ENCODE measurements at regions not wholly inside any gene's neighbourhood (a gene's known extent, or its start where the extent isn't known, plus 50 kb on each side); places are given as distances from the start of the nearest gene placed in this dataset.

DNA sequence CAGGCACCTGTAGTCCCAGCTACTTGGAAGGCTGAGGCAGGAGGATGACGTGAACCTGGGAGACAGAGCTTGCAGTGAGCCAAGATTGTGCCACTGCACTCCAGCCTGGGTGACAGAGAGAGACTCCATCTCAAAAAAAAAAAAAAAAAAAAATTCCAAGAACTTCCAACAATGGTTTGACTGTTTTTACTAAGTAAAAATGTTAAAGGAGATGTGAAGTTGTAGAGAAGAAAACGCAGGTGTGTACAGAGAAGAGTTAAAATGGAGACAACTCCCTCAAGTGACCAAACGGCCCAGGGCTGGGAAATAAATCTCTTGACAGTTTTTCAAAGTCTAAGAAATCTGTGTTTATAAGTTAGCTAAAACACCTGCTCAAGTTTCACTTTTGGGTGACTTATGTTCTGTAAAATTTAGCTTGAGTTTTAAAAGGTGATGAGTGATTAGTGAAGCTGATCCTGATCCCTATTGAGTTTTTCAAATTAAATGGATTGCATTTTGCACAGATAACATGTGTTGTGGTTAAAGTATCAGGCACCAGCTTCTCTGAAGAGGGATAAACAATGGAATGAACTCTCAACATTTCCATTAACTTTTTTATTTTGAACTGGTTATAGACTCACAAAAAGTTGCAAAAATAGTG lies 255.2 kb upstream of the CD180 start:
- POLR2A ChIA-PET: no interaction called here
- DNase-seq (ENCODE audit: extremely low spot score): no peak
- CTCF ChIA-PET: interaction anchor here (0.8 kb wide), 1 partner anchor 13 kb away, joined by 3 read pairs; no protein-coding TSS in a partner anchor
- TF ChIP-seq, protein P1, sequence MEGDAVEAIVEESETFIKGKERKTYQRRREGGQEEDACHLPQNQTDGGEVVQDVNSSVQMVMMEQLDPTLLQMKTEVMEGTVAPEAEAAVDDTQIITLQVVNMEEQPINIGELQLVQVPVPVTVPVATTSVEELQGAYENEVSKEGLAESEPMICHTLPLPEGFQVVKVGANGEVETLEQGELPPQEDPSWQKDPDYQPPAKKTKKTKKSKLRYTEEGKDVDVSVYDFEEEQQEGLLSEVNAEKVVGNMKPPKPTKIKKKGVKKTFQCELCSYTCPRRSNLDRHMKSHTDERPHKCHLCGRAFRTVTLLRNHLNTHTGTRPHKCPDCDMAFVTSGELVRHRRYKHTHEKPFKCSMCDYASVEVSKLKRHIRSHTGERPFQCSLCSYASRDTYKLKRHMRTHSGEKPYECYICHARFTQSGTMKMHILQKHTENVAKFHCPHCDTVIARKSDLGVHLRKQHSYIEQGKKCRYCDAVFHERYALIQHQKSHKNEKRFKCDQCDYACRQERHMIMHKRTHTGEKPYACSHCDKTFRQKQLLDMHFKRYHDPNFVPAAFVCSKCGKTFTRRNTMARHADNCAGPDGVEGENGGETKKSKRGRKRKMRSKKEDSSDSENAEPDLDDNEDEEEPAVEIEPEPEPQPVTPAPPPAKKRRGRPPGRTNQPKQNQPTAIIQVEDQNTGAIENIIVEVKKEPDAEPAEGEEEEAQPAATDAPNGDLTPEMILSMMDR (IDR thresholded peaks at IDR 0.05; ENCODE audit: control extremely low read depth, extremely low read depth, low read depth, missing control alignments): no peak

DNA sequence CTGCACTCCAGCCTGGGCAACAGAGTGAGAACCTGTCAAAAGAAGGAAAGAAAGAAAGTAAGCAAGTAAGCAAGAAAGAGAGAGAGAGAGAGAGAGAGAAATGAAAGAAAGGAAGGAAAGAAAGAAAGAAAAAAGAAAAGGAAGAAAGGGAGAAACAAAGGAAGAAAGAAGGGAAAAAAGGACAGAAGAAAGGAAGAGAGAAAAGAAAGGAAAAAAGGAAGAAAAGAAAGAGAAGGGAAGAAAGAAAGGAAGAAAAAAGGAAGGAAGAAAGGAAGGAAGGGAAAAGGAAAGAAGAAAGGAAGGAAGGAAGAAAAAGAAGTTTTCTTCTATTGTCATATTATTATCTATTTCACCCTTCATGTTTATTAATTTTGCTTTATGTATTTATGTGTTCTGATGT lies 251.1 kb upstream of the CD180 start:
- ChIA-PET CTCF (interaction anchor here (0.8 to 1.5 kb wide), 2 partner anchors 19 to 66 kb away, joined by 3 read pairs; no protein-coding TSS in a partner anchor), POLR2A (no interaction called here)
- TF ChIP-seq, protein P1 (IDR thresholded peaks at IDR 0.05; ENCODE audit: control extremely low read depth, extremely low read depth, low read depth, missing control alignments): no peak
- no peak for DNase-seq (ENCODE audit: extremely low spot score)

- TF ChIP-seq, protein P1 (IDR thresholded peaks at IDR 0.05; ENCODE audit: control extremely low read depth, extremely low read depth, low read depth, missing control alignments): no peak
- POLR2A ChIA-PET: no interaction called here
- DNase-seq (ENCODE audit: extremely low spot score): no peak
- CTCF ChIA-PET: no interaction called here
Observed at GRCh38 chr5:67437905-67438845, 241.6 kb upstream of the CD180 start.

GRCh38 chr5:67435032-67435431 lies 238.4 kb upstream of the CD180 start:
- no peak for DNase-seq (ENCODE audit: extremely low spot score)
- CTCF ChIA-PET: interaction anchor here (0.8 kb wide), 1 partner anchor 25 kb away, joined by 3 read pairs; no protein-coding TSS in a partner anchor
- POLR2A ChIA-PET: no interaction called here
- TF ChIP-seq, protein P1 (IDR thresholded peaks at IDR 0.05; ENCODE audit: control extremely low read depth, extremely low read depth, low read depth, missing control alignments): no peak

DNA sequence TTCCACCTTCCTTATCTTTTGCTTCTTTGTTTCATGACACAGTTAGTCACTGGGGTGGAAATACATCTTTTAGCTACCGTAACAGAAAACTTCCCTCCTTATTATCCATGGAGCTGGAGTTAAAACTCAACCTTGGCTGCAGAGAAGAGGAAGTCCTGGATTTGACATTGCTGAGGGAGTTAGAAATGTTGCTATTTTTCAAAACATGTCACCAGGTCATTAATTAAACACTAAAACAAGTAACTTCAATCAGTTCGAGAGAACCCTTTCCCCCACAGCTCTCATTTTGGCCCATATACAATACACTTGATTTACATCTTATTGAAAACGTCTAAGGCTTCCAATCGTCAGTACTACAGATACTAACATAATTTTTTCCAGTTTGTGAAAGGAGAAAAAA lies 237.9 kb upstream of the CD180 start:
- TF ChIP-seq, protein P1 (IDR thresholded peaks at IDR 0.05; ENCODE audit: control extremely low read depth, extremely low read depth, low read depth, missing control alignments): no peak
- ChIA-PET POLR2A (no interaction called here), CTCF (interaction anchor here (0.8 kb wide), 1 partner anchor 25 kb away, joined by 3 read pairs; no protein-coding TSS in a partner anchor)
- DNase-seq (ENCODE audit: extremely low spot score): no peak

GRCh38 chr5:67432606-67433005 lies 236.0 kb upstream of the CD180 start:
- ChIA-PET CTCF (no interaction called here), POLR2A (no interaction called here)
- TF ChIP-seq, protein P1 (IDR thresholded peaks at IDR 0.05; ENCODE audit: control extremely low read depth, extremely low read depth, low read depth, missing control alignments): no peak
- no peak for DNase-seq (ENCODE audit: extremely low spot score)

Measured in GM10248 (cell line).